Calu3 (cell line): ENCODE measurements at regions not wholly inside any gene's neighbourhood (a gene's known extent, or its start where the extent isn't known, plus 50 kb on each side); places are given as distances from the start of the nearest gene placed in this dataset.

ENCODE experiments used
- BruUV-seq: library from RNA; stranded (reverse); fragments of 400-500 nt; replicated peaks from 2 replicates; lab custom pipeline; 2021; lab: Mats Ljungman, UMichigan
- CTCF ChIA-PET: fragments of 300-600 bp; sonication (Branson Sonifier 250); formaldehyde crosslinking; loops from one replicate; lab custom pipeline; 2022; ENCODE audit warnings: antibody characterized with exemption; lab: Charles Lee
- DNase-seq: peaks from one replicate; pipeline ENCODE4 v3.0.0; 2022
- H3K27ac Mint-ChIP-seq: one replicate; pipeline ENCODE4 v1.8.0; 2022; ENCODE audit warnings: mixed read lengths; ENCODE audit not compliant: unreplicated experiment
- H3K27me3 Mint-ChIP-seq: one replicate; pipeline ENCODE4 v1.8.0; 2022; ENCODE audit warnings: mixed read lengths; ENCODE audit not compliant: unreplicated experiment
- H3K36me3 Mint-ChIP-seq: one replicate; pipeline ENCODE4 v1.8.0; 2022; ENCODE audit warnings: mild to moderate bottlenecking, moderate library complexity, mixed read lengths; ENCODE audit not compliant: insufficient read depth, unreplicated experiment
- H3K4me1 Mint-ChIP-seq: one replicate; pipeline ENCODE4 v1.8.0; 2022; ENCODE audit warnings: mild to moderate bottlenecking, low read depth, mixed read lengths; ENCODE audit not compliant: unreplicated experiment
- H3K4me3 Mint-ChIP-seq: one replicate; pipeline ENCODE4 v1.8.0; 2022; ENCODE audit warnings: mild to moderate bottlenecking, low read depth, moderate library complexity, mixed read lengths; ENCODE audit not compliant: unreplicated experiment
- H3K9me3 Mint-ChIP-seq: one replicate; pipeline ENCODE4 v1.8.0; 2022; ENCODE audit warnings: low read depth, mixed read lengths; ENCODE audit not compliant: unreplicated experiment
- CTCF ChIP-seq: fragments of 200-600 bp; IDR thresholded peaks from one replicate; pipeline ENCODE4 v1.8.0; 2022; ENCODE audit warnings: antibody characterized with exemption; ENCODE audit not compliant: unreplicated experiment
- intact Hi-C: fragments of 100-400 bp; cut with micrococcal nuclease; formaldehyde crosslinking; loops from one replicate; pipeline ENCODE4 v1.10.0; 2022; ENCODE audit not compliant: unreplicated experiment

DNA sequence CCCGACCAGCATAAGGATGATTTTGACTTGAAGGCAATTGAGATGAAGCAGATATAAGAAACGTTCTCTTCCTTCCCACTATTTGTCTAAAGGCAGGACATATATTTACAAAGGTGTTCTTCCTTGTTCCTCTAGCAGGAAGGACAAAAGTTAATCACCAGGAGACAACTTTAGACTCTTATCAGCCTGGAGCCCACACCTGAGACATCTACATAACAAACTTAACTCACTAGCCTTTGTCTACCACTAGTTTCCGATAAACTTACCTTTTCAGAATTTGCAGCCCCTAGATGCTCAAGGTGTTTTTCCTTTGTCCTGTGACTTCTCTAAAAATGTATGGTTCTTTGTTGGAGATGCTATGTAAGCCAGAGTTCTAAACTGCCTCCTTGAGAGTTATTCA lies 1047.8 kb upstream of the NXPH2 start:
- no TSS peak for BruUV-seq
- CTCF ChIA-PET = no interaction called here
- intact Hi-C loops = no loop called here

GRCh38 chr2:139825726-139826125 lies 1045.5 kb upstream of the NXPH2 start:
- BruUV-seq = no TSS peak
- no peaks in the 10 kb centered on the region for H3K4me1 Mint-ChIP-seq
- DNase-seq = no peak
- no peak overlapping the region for H3K4me3 Mint-ChIP-seq
- no peak for TF ChIP-seq CTCF
- no peak overlapping the region for H3K27ac Mint-ChIP-seq
- CTCF ChIA-PET = no interaction called here
- peaks cover 4% of the 10 kb centered on the region for H3K9me3 Mint-ChIP-seq
- no peaks in the 10 kb centered on the region for H3K36me3 Mint-ChIP-seq
- no peaks in the 10 kb centered on the region for H3K27me3 Mint-ChIP-seq
- intact Hi-C loops = no loop called here

More for the DNA sequence above, 1047.8 kb upstream of the NXPH2 start:
- Mint-ChIP-seq H3K9me3 (no peaks in the 10 kb centered on the region), H3K27ac (no peak overlapping the region), H3K27me3 (no peaks in the 10 kb centered on the region), H3K4me1 (no peaks in the 10 kb centered on the region), H3K36me3 (no peaks in the 10 kb centered on the region), H3K4me3 (no peak overlapping the region)
- DNase-seq = no peak
- TF ChIP-seq CTCF = no peak

DNA sequence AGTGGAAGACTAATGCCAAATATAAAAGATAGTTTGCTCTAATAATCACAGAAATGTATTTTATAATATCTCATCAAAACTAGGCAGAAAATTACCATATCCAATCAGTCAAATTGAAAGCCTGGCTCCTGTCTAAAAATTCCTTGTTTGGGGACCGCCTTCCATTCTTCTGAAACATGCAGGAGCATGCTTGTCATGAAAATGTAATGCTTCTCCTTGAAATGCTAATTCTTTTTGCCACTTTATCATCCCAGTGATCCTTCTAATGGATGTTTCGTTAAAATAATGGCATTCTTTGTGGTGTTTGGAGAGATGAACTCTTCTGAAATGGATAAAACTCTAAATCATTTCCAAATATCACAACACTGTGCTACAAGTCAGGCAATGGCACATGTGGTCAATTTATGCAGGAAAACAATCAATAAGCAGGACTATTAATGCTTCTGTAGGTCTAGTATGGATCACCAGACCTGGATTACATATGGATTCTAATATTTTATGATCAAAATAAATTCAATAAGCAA lies 1039.1 kb upstream of the NXPH2 start:
- no TSS peak for BruUV-seq
- TF ChIP-seq CTCF = no peak
- Mint-ChIP-seq H3K36me3 (no peaks in the 10 kb centered on the region), H3K27ac (no peak overlapping the region), H3K4me3 (no peak overlapping the region), H3K4me1 (no peaks in the 10 kb centered on the region), H3K27me3 (no peaks in the 10 kb centered on the region), H3K9me3 (peaks cover 4% of the 10 kb centered on the region)
- intact Hi-C loops = no loop called here
- DNase-seq = no peak
- CTCF ChIA-PET = no interaction called here

DNA sequence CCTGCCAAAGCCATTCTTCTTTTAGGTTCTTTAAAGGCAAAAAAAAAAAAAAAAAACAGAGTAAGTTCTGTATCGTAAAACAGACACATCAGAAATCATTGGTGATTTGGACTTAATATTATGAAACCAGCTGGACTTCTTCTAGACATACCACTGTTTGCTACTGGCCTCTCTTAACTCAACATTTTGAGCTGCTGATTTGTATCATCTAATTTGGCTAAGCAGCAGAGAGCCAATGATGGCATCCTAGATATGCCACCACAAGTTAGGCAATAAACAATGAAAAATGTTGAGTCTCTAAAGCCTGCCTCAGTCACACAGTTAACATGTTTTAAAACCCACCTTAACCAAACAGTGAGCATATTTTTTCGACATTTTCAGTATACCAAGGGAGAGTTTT lies 1034.3 kb upstream of the NXPH2 start:
- no peak for TF ChIP-seq CTCF
- Mint-ChIP-seq H3K36me3 (no peaks in the 10 kb centered on the region), H3K4me1 (no peaks in the 10 kb centered on the region), H3K27ac (no peak overlapping the region), H3K4me3 (no peak overlapping the region), H3K9me3 (no peaks in the 10 kb centered on the region), H3K27me3 (no peaks in the 10 kb centered on the region)
- intact Hi-C loops = no loop called here
- no TSS peak for BruUV-seq
- DNase-seq = no peak
- CTCF ChIA-PET = no interaction called here
